ENCODE measurements at regions not wholly inside any gene's neighbourhood (a gene's known extent, or its start where the extent isn't known, plus 50 kb on each side); places are given as distances from the start of the nearest gene placed in this dataset.

DNA sequence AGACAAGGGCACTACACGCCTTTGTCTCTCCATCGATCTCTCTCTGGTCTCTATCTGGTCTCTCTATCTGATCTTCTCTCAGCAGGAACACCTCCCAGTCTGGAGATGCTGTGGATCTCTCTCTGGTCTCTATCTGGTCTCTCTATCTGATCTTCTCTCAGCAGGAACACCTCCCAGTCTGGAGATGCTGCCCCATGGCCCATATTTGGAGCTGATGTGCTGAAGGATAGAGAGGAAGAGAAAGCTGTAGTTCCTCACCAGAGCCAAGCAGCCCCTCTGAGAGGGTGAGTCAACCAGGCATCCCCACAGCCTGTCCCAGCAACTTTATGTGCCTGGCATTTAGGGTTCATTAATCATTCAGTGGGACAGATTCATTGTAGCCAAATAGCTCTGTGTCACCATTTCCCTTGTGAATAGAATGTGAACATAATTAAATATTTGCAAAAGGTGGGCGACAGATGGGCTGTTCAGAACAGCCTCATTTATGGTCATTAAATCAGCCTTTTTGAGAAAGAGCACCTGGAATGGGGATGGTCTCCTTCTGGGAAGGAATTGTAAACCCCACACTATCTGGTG, 189.3 kb upstream of the MAST4 start:
- no peak for DNase-seq
- Mint-ChIP-seq H3K4me1 (ENCODE audit: low read depth, unreplicated experiment) (peaks cover 5% of the 10 kb centered on the region), H3K4me3 (ENCODE audit: unreplicated experiment) (no peak overlapping the region), H3K36me3 (ENCODE audit: unreplicated experiment) (peaks cover 5% of the 10 kb centered on the region), H3K27ac (ENCODE audit: unreplicated experiment) (no peak overlapping the region), H3K27me3 (ENCODE audit: unreplicated experiment) (no peaks in the 10 kb centered on the region), H3K9me3 (ENCODE audit: unreplicated experiment) (peaks cover 5% of the 10 kb centered on the region)
- TF ChIP-seq CTCF (IDR thresholded peaks at IDR 0.05; ENCODE audit: partially characterized antibody, unreplicated experiment): no peak

GRCh38 chr5:66407765-66408164, 188.4 kb upstream of the MAST4 start:
- H3K27ac Mint-ChIP-seq (ENCODE audit: unreplicated experiment): no peak overlapping the region
- H3K4me3 Mint-ChIP-seq (ENCODE audit: unreplicated experiment): no peak overlapping the region
- H3K36me3 Mint-ChIP-seq (ENCODE audit: unreplicated experiment): peaks cover 5% of the 10 kb centered on the region
- no peak for DNase-seq
- peaks cover 5% of the 10 kb centered on the region for H3K4me1 Mint-ChIP-seq (ENCODE audit: low read depth, unreplicated experiment)
- TF ChIP-seq CTCF (IDR thresholded peaks at IDR 0.05; ENCODE audit: partially characterized antibody, unreplicated experiment): no peak
- H3K27me3 Mint-ChIP-seq (ENCODE audit: unreplicated experiment): no peaks in the 10 kb centered on the region
- H3K9me3 Mint-ChIP-seq (ENCODE audit: unreplicated experiment): peaks cover 5% of the 10 kb centered on the region

GRCh38 chr5:66408576-66408975, 187.6 kb upstream of the MAST4 start:
- peaks cover 5% of the 10 kb centered on the region for H3K36me3 Mint-ChIP-seq (ENCODE audit: unreplicated experiment)
- H3K9me3 Mint-ChIP-seq (ENCODE audit: unreplicated experiment): peaks cover 5% of the 10 kb centered on the region
- H3K27me3 Mint-ChIP-seq (ENCODE audit: unreplicated experiment): no peaks in the 10 kb centered on the region
- peaks cover 5% of the 10 kb centered on the region for H3K4me1 Mint-ChIP-seq (ENCODE audit: low read depth, unreplicated experiment)
- no peak overlapping the region for H3K4me3 Mint-ChIP-seq (ENCODE audit: unreplicated experiment)
- no peak overlapping the region for H3K27ac Mint-ChIP-seq (ENCODE audit: unreplicated experiment)
- no peak for TF ChIP-seq CTCF (IDR thresholded peaks at IDR 0.05; ENCODE audit: partially characterized antibody, unreplicated experiment)
- no peak for DNase-seq

GRCh38 chr5:66410122-66410521, 186.1 kb upstream of the MAST4 start:
- DNase-seq: no peak
- TF ChIP-seq CTCF (IDR thresholded peaks at IDR 0.05; ENCODE audit: partially characterized antibody, unreplicated experiment): no peak
- H3K27me3 Mint-ChIP-seq (ENCODE audit: unreplicated experiment): no peaks in the 10 kb centered on the region
- H3K4me1 Mint-ChIP-seq (ENCODE audit: low read depth, unreplicated experiment): peaks cover 5% of the 10 kb centered on the region
- peaks cover 5% of the 10 kb centered on the region for H3K9me3 Mint-ChIP-seq (ENCODE audit: unreplicated experiment)
- peaks cover 5% of the 10 kb centered on the region for H3K36me3 Mint-ChIP-seq (ENCODE audit: unreplicated experiment)
- H3K27ac Mint-ChIP-seq (ENCODE audit: unreplicated experiment): no peak overlapping the region
- H3K4me3 Mint-ChIP-seq (ENCODE audit: unreplicated experiment): no peak overlapping the region

GRCh38 chr5:66411701-66412100, 184.5 kb upstream of the MAST4 start:
- no peak for DNase-seq
- no peak for TF ChIP-seq CTCF (IDR thresholded peaks at IDR 0.05; ENCODE audit: partially characterized antibody, unreplicated experiment)
- peaks cover 5% of the 10 kb centered on the region for H3K36me3 Mint-ChIP-seq (ENCODE audit: unreplicated experiment)
- peaks cover 5% of the 10 kb centered on the region for H3K4me1 Mint-ChIP-seq (ENCODE audit: low read depth, unreplicated experiment)
- no peaks in the 10 kb centered on the region for H3K27me3 Mint-ChIP-seq (ENCODE audit: unreplicated experiment)
- H3K27ac Mint-ChIP-seq (ENCODE audit: unreplicated experiment): no peak overlapping the region
- no peak overlapping the region for H3K4me3 Mint-ChIP-seq (ENCODE audit: unreplicated experiment)
- H3K9me3 Mint-ChIP-seq (ENCODE audit: unreplicated experiment): peaks cover 2% of the 10 kb centered on the region

All from glutamatergic neuron (in vitro differentiated cells).